Mesendoderm (in vitro differentiated cells): ENCODE measurements at regions not wholly inside any gene's neighbourhood (a gene's known extent, or its start where the extent isn't known, plus 50 kb on each side); places are given as distances from the start of the nearest gene placed in this dataset.

Source experiments
- DNase-seq: peaks from one replicate; pipeline ENCODE4 v3.0.0; 2013
- H2AK5ac ChIP-seq: 2 replicates; pipeline ENCODE4 v1.6.1; 2013; ENCODE audit warnings: low read length, inconsistent platforms
- H2BK120ac ChIP-seq: 2 replicates; pipeline ENCODE4 v1.6.1; 2013; ENCODE audit warnings: low read depth, mild to moderate bottlenecking, low read length, moderate library complexity, mixed read lengths
- H2BK15ac ChIP-seq: replicated peaks from 2 replicates; pipeline ENCODE4 v1.6.1; 2013; ENCODE audit warnings: low read depth, mild to moderate bottlenecking, moderate library complexity
- H2BK5ac ChIP-seq: 2 replicates; pipeline ENCODE4 v1.6.1; 2013; ENCODE audit warnings: low read length, inconsistent platforms
- H3K18ac ChIP-seq: 2 replicates; pipeline ENCODE4 v1.6.1; 2013; ENCODE audit warnings: mild to moderate bottlenecking, low read length, mixed read lengths
- H3K23ac ChIP-seq: one replicate; pipeline ENCODE4 v1.6.1; 2013; ENCODE audit warnings: low read length
- H3K27ac ChIP-seq: 2 replicates; pipeline ENCODE4 v1.5.1; 2013; ENCODE audit warnings: low read depth, mild to moderate bottlenecking, inconsistent platforms, low read length, moderate library complexity
- H3K27me3 ChIP-seq: 2 replicates; pipeline ENCODE4 v1.6.1; 2013; ENCODE audit warnings: low read length, control low read depth, mild to moderate bottlenecking, inconsistent platforms; ENCODE audit not compliant: insufficient read depth, poor library complexity
- H3K36me3 ChIP-seq: 2 replicates; pipeline ENCODE4 v1.6.1; 2013; ENCODE audit warnings: low read length, inconsistent platforms; ENCODE audit not compliant: control insufficient read depth, insufficient read depth
- H3K4ac ChIP-seq: one replicate; pipeline ENCODE4 v1.6.1; 2013; ENCODE audit warnings: low read depth, mild to moderate bottlenecking, low read length, moderate library complexity
- H3K4me1 ChIP-seq: 2 replicates; pipeline ENCODE4 v1.6.1; 2013; ENCODE audit warnings: low read depth, low read length, inconsistent platforms; ENCODE audit not compliant: control insufficient read depth
- H3K4me2 ChIP-seq: 2 replicates; pipeline ENCODE4 v1.6.1; 2013; ENCODE audit warnings: low read length
- H3K4me3 ChIP-seq: 2 replicates; pipeline ENCODE4 v1.5.1; 2013; ENCODE audit warnings: mild to moderate bottlenecking, low read length
- H3K56ac ChIP-seq: one replicate; pipeline ENCODE4 v1.6.1; 2013; ENCODE audit warnings: low read length
- H3K79me1 ChIP-seq: 2 replicates; pipeline ENCODE4 v1.6.1; 2013; ENCODE audit warnings: low read length, inconsistent platforms
- H3K79me2 ChIP-seq: 2 replicates; pipeline ENCODE4 v1.6.1; 2013; ENCODE audit warnings: mild to moderate bottlenecking, low read length; ENCODE audit not compliant: control insufficient read depth, insufficient read depth
- H3K9ac ChIP-seq: 2 replicates; pipeline ENCODE4 v1.6.1; 2013; ENCODE audit warnings: low read length, inconsistent platforms
- H4K5ac ChIP-seq: one replicate; pipeline ENCODE4 v1.6.1; 2013; ENCODE audit warnings: low read length
- H4K8ac ChIP-seq: one replicate; pipeline ENCODE4 v1.6.1; 2013; ENCODE audit warnings: low read depth, mild to moderate bottlenecking, control low read depth, low read length, moderate library complexity
- WGBS: extraction: QIAGEN DNeasy Blood & Tissue Kit; methylation state at CpG from one replicate; pipeline ENCODE4 v1.1.7; 2013; ENCODE audit warnings: low lambda C conversion rate, missing lambda C conversion rate; ENCODE audit not compliant: insufficient coverage; ENCODE audit errors: extremely low coverage; 5-methylcytosine and 5-hydroxymethylcytosine counted together

GRCh38 chr10:89901895-89902294, 200.5 kb downstream of the KIF20B start:
- Histone ChIP-seq H3K4ac (no peak overlapping the region), H3K4me1 (no peaks in the 10 kb centered on the region), H2BK5ac (no peak overlapping the region), H4K5ac (no peak overlapping the region), H3K36me3 (no peaks in the 10 kb centered on the region), H3K56ac (no peak overlapping the region), H3K23ac (no peak overlapping the region), H3K79me1 (no peaks in the 10 kb centered on the region), H3K4me2 (no peak overlapping the region), H3K4me3 (no peak overlapping the region), H2BK15ac (no peak overlapping the region), H4K8ac (no peak overlapping the region), H3K18ac (no peak overlapping the region), H3K79me2 (no peaks in the 10 kb centered on the region), H2AK5ac (no peak overlapping the region), H3K27ac (no peak overlapping the region), H3K27me3 (no peaks in the 10 kb centered on the region), H2BK120ac (no peak overlapping the region), H3K9ac (no peak overlapping the region)
- no CpG with 5 or more reads among the region's 1 CpG for WGBS
- no peak for DNase-seq

DNA sequence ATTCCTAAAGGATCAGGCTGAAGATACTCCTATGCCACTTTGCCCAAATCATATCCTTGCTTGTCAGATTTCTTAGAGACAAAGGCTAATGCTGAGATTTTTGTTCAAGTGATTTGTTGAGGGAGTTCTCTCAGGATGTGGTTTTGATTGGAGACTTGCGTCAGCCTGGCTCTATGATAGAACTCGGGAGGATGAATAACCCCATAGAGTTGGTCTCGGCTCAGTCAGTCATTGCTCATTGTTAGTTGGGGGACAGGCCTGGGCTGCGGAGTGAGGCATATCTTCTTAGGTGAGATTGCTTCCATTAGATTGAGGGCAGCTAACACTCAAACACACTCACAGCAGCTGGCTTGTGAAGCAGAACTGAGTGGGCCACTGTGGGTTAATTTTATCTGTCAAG, 203.4 kb downstream of the KIF20B start:
- Histone ChIP-seq H3K4me1 (no peaks in the 10 kb centered on the region), H3K4me2 (no peak overlapping the region), H3K4me3 (no peak overlapping the region), H3K9ac (no peak overlapping the region), H3K36me3 (no peaks in the 10 kb centered on the region), H3K18ac (no peak overlapping the region), H3K23ac (no peak overlapping the region), H2BK15ac (no peak overlapping the region), H3K27ac (no peak overlapping the region), H3K56ac (no peak overlapping the region), H2AK5ac (no peak overlapping the region), H3K27me3 (no peaks in the 10 kb centered on the region), H2BK120ac (no peak overlapping the region), H3K79me1 (no peaks in the 10 kb centered on the region), H4K5ac (no peak overlapping the region), H2BK5ac (no peak overlapping the region), H3K79me2 (no peaks in the 10 kb centered on the region), H3K4ac (no peak overlapping the region), H4K8ac (no peak overlapping the region)
- no CpG with 5 or more reads among the region's 4 CpGs for WGBS
- DNase-seq, result no peak

- no peak overlapping the region for H3K4ac ChIP-seq
- DNase-seq, result no peak
- H3K27ac ChIP-seq, result no peak overlapping the region
- no peak overlapping the region for H3K23ac ChIP-seq
- H3K36me3 ChIP-seq, result no peaks in the 10 kb centered on the region
- no peak overlapping the region for H3K9ac ChIP-seq
- no peaks in the 10 kb centered on the region for H3K4me1 ChIP-seq
- H2AK5ac ChIP-seq, result no peak overlapping the region
- H2BK15ac ChIP-seq, result no peak overlapping the region
- H3K18ac ChIP-seq, result no peak overlapping the region
- no peak overlapping the region for H3K4me2 ChIP-seq
- no peak overlapping the region for H3K4me3 ChIP-seq
- H2BK5ac ChIP-seq, result no peak overlapping the region
- H3K56ac ChIP-seq, result no peak overlapping the region
- no peak overlapping the region for H4K8ac ChIP-seq
- no peaks in the 10 kb centered on the region for H3K79me2 ChIP-seq
- H4K5ac ChIP-seq, result no peak overlapping the region
- WGBS, result no CpG with 5 or more reads among the region's 3 CpGs
- no peaks in the 10 kb centered on the region for H3K79me1 ChIP-seq
- no peaks in the 10 kb centered on the region for H3K27me3 ChIP-seq
- H2BK120ac ChIP-seq, result no peak overlapping the region
Measured at GRCh38 chr10:89909752-89910151, 208.4 kb downstream of the KIF20B start.

DNA sequence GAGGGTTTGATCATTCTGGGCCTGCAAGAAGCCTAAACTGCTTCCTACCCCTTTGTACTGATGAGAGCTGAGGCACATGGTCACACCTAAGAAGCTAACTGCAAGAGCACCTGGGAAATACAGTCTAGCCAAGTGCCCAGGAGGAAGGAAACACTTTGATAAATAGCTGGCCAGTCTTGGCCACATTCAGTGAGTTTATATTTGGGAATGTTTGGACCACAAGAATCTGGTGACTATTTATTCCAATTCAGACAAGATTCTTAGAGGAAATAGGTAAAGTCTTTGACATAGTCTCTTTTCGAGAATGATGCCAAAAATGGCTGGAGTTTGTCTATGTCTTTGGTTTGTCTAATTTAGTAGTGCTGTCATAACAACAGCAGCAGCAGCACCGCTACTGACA, 213.6 kb downstream of the KIF20B start:
- H2BK5ac ChIP-seq, result no peak overlapping the region
- WGBS, result no CpG with 5 or more reads among the region's 2 CpGs
- no peak overlapping the region for H3K56ac ChIP-seq
- H3K9ac ChIP-seq, result no peak overlapping the region
- DNase-seq, result no peak
- H4K5ac ChIP-seq, result no peak overlapping the region
- H3K36me3 ChIP-seq, result no peaks in the 10 kb centered on the region
- no peak overlapping the region for H2BK120ac ChIP-seq
- no peak overlapping the region for H4K8ac ChIP-seq
- no peak overlapping the region for H3K23ac ChIP-seq
- no peak overlapping the region for H3K4me3 ChIP-seq
- no peaks in the 10 kb centered on the region for H3K27me3 ChIP-seq
- no peak overlapping the region for H2AK5ac ChIP-seq
- no peak overlapping the region for H3K18ac ChIP-seq
- no peak overlapping the region for H3K27ac ChIP-seq
- H3K4me1 ChIP-seq, result no peaks in the 10 kb centered on the region
- H3K79me2 ChIP-seq, result no peaks in the 10 kb centered on the region
- H3K4ac ChIP-seq, result no peak overlapping the region
- no peak overlapping the region for H2BK15ac ChIP-seq
- no peaks in the 10 kb centered on the region for H3K79me1 ChIP-seq
- no peak overlapping the region for H3K4me2 ChIP-seq

- H3K27me3 ChIP-seq, result no peaks in the 10 kb centered on the region
- no peaks in the 10 kb centered on the region for H3K4me1 ChIP-seq
- H3K27ac ChIP-seq, result no peak overlapping the region
- H3K4ac ChIP-seq, result no peak overlapping the region
- no peak overlapping the region for H3K23ac ChIP-seq
- no peak overlapping the region for H4K5ac ChIP-seq
- no peaks in the 10 kb centered on the region for H3K79me1 ChIP-seq
- H3K18ac ChIP-seq, result no peak overlapping the region
- no peaks in the 10 kb centered on the region for H3K36me3 ChIP-seq
- H2BK15ac ChIP-seq, result no peak overlapping the region
- no peak overlapping the region for H2BK120ac ChIP-seq
- no peak overlapping the region for H2AK5ac ChIP-seq
- no peak overlapping the region for H2BK5ac ChIP-seq
- H3K4me2 ChIP-seq, result no peak overlapping the region
- H3K4me3 ChIP-seq, result no peak overlapping the region
- no peaks in the 10 kb centered on the region for H3K79me2 ChIP-seq
- H3K56ac ChIP-seq, result no peak overlapping the region
- H3K9ac ChIP-seq, result no peak overlapping the region
- H4K8ac ChIP-seq, result no peak overlapping the region
- DNase-seq, result no peak
Measured at GRCh38 chr10:89915968-89916367, 214.6 kb downstream of the KIF20B start.

DNA sequence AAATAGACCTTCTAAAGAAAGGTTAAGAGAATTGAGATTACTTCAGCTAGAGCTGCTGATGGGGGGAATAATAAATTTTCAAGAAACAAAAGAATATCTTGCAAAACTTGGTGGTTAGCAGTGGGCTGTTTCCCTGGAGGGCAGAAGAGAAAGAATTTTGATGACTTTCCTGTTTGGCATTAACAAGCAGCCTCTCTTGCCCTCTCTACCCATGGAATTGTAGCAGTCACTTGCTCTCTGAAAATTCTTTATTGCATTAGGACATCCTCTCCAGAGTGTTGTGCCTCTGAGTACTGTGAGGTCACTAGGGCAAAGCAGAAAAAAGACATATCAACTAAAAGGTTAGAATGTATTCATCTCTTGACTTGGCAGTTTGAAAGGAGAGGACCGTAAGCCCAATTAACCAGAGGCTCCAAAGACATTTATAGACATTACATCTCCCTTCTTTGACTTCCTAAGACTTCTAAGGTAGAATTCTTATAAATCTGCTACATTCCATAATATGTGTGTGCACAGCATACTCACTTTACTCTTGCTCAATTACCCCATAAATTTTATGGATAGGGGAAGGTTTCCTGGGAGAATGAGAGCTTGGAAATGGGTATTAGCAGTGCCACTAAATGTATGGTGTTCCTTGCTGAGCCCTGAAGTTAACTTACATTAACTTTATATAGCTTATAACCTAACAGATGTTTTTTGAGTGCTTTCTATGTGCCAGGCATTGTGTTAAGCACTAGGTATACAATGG, 215.3 kb downstream of the KIF20B start:
- WGBS, result no CpG with 5 or more reads among the region's 1 CpG
- no peak for DNase-seq

More for the DNA sequence above, 215.3 kb downstream of the KIF20B start:
- Histone ChIP-seq H4K5ac (no peak overlapping the region), H3K23ac (no peak overlapping the region), H3K4me2 (no peak overlapping the region), H3K79me2 (no peaks in the 10 kb centered on the region), H3K56ac (no peak overlapping the region), H3K36me3 (no peaks in the 10 kb centered on the region), H2BK5ac (no peak overlapping the region), H3K9ac (no peak overlapping the region), H3K4me1 (no peaks in the 10 kb centered on the region), H2AK5ac (no peak overlapping the region), H3K4me3 (no peak overlapping the region), H2BK15ac (no peak overlapping the region), H3K27ac (no peak overlapping the region), H4K8ac (no peak overlapping the region), H3K18ac (no peak overlapping the region), H3K79me1 (no peaks in the 10 kb centered on the region), H2BK120ac (no peak overlapping the region), H3K27me3 (no peaks in the 10 kb centered on the region), H3K4ac (no peak overlapping the region)
